ENCODE measurements at regions not wholly inside any gene's neighbourhood (a gene's known extent, or its start where the extent isn't known, plus 50 kb on each side); places are given as distances from the start of the nearest gene placed in this dataset.

- no peak overlapping the region for H3K27ac ChIP-seq (ENCODE audit: low read depth in 1 of 2, low read length in 1 of 2)
- 88% methylated on average over 1 of the region's 1 CpG for WGBS
- no peaks in the 10 kb centered on the region for H3K27me3 ChIP-seq (ENCODE audit: control insufficient read depth in 2 of 2, insufficient read depth in 1 of 2, low read length in 1 of 2)
- H3K36me3 ChIP-seq (ENCODE audit: control insufficient read depth in 2 of 2, insufficient read depth in 2 of 2, low read length in 1 of 2), result no peaks in the 10 kb centered on the region
- no peaks in the 10 kb centered on the region for H3K4me1 ChIP-seq (ENCODE audit: control insufficient read depth in 2 of 2, insufficient read depth in 2 of 2, low read length in 2 of 2)
- no peaks in the 10 kb centered on the region for H3K9me3 ChIP-seq (ENCODE audit: control insufficient read depth in 2 of 2, insufficient read depth in 1 of 2, low read length in 1 of 2)
- no peak overlapping the region for H3K4me3 ChIP-seq (ENCODE audit: low read length in 2 of 2)
- DNase-seq (ENCODE audit: low read depth in 6 of 9, low spot score in 9 of 9), result no peak
Measured at GRCh38 chr9:18154661-18155060, 319.3 kb upstream of the ADAMTSL1 start.

- H3K27ac ChIP-seq (ENCODE audit: low read depth in 1 of 2, low read length in 1 of 2), result no peak overlapping the region
- DNase-seq (ENCODE audit: low read depth in 6 of 9, low spot score in 9 of 9), result no peak
- H3K9me3 ChIP-seq (ENCODE audit: control insufficient read depth in 2 of 2, insufficient read depth in 1 of 2, low read length in 1 of 2), result no peaks in the 10 kb centered on the region
- H3K36me3 ChIP-seq (ENCODE audit: control insufficient read depth in 2 of 2, insufficient read depth in 2 of 2, low read length in 1 of 2), result no peaks in the 10 kb centered on the region
- 84% methylated on average over 3 of the region's 3 CpGs for WGBS
- no peaks in the 10 kb centered on the region for H3K4me1 ChIP-seq (ENCODE audit: control insufficient read depth in 2 of 2, insufficient read depth in 2 of 2, low read length in 2 of 2)
- no peak overlapping the region for H3K4me3 ChIP-seq (ENCODE audit: low read length in 2 of 2)
- H3K27me3 ChIP-seq (ENCODE audit: control insufficient read depth in 2 of 2, insufficient read depth in 1 of 2, low read length in 1 of 2), result no peaks in the 10 kb centered on the region
Measured at GRCh38 chr9:18159254-18159653, 314.7 kb upstream of the ADAMTSL1 start.

GRCh38 chr9:18163146-18163545, 310.8 kb upstream of the ADAMTSL1 start:
- Histone ChIP-seq H3K4me3 (ENCODE audit: low read length in 2 of 2) (no peak overlapping the region), H3K27me3 (ENCODE audit: control insufficient read depth in 2 of 2, insufficient read depth in 1 of 2, low read length in 1 of 2) (no peaks in the 10 kb centered on the region), H3K4me1 (ENCODE audit: control insufficient read depth in 2 of 2, insufficient read depth in 2 of 2, low read length in 2 of 2) (no peaks in the 10 kb centered on the region), H3K9me3 (ENCODE audit: control insufficient read depth in 2 of 2, insufficient read depth in 1 of 2, low read length in 1 of 2) (no peaks in the 10 kb centered on the region), H3K27ac (ENCODE audit: low read depth in 1 of 2, low read length in 1 of 2) (no peak overlapping the region), H3K36me3 (ENCODE audit: control insufficient read depth in 2 of 2, insufficient read depth in 2 of 2, low read length in 1 of 2) (no peaks in the 10 kb centered on the region)
- WGBS, result 90% methylated on average over 1 of the region's 1 CpG
- no peak for DNase-seq (ENCODE audit: low read depth in 6 of 9, low spot score in 9 of 9)

GRCh38 chr9:18167733-18168132, 306.2 kb upstream of the ADAMTSL1 start:
- Histone ChIP-seq H3K4me1 (ENCODE audit: control insufficient read depth in 2 of 2, insufficient read depth in 2 of 2, low read length in 2 of 2) (no peaks in the 10 kb centered on the region), H3K4me3 (ENCODE audit: low read length in 2 of 2) (no peak overlapping the region), H3K9me3 (ENCODE audit: control insufficient read depth in 2 of 2, insufficient read depth in 1 of 2, low read length in 1 of 2) (no peaks in the 10 kb centered on the region), H3K27me3 (ENCODE audit: control insufficient read depth in 2 of 2, insufficient read depth in 1 of 2, low read length in 1 of 2) (no peaks in the 10 kb centered on the region), H3K27ac (ENCODE audit: low read depth in 1 of 2, low read length in 1 of 2) (no peak overlapping the region), H3K36me3 (ENCODE audit: control insufficient read depth in 2 of 2, insufficient read depth in 2 of 2, low read length in 1 of 2) (no peaks in the 10 kb centered on the region)
- no peak for DNase-seq (ENCODE audit: low read depth in 6 of 9, low spot score in 9 of 9)
- 98% methylated on average over 1 of the region's 1 CpG for WGBS

GRCh38 chr9:18173923-18174322, 300.0 kb upstream of the ADAMTSL1 start:
- Histone ChIP-seq H3K9me3 (ENCODE audit: control insufficient read depth in 2 of 2, insufficient read depth in 1 of 2, low read length in 1 of 2) (no peaks in the 10 kb centered on the region), H3K27me3 (ENCODE audit: control insufficient read depth in 2 of 2, insufficient read depth in 1 of 2, low read length in 1 of 2) (no peaks in the 10 kb centered on the region), H3K4me1 (ENCODE audit: control insufficient read depth in 2 of 2, insufficient read depth in 2 of 2, low read length in 2 of 2) (no peaks in the 10 kb centered on the region), H3K36me3 (ENCODE audit: control insufficient read depth in 2 of 2, insufficient read depth in 2 of 2, low read length in 1 of 2) (no peaks in the 10 kb centered on the region), H3K4me3 (ENCODE audit: low read length in 2 of 2) (no peak overlapping the region), H3K27ac (ENCODE audit: low read depth in 1 of 2, low read length in 1 of 2) (no peak overlapping the region)
- 81% methylated on average over 4 of the region's 4 CpGs for WGBS
- DNase-seq (ENCODE audit: low read depth in 6 of 9, low spot score in 9 of 9), result no peak

- no peaks in the 10 kb centered on the region for H3K36me3 ChIP-seq (ENCODE audit: control insufficient read depth in 2 of 2, insufficient read depth in 2 of 2, low read length in 1 of 2)
- no peaks in the 10 kb centered on the region for H3K4me1 ChIP-seq (ENCODE audit: control insufficient read depth in 2 of 2, insufficient read depth in 2 of 2, low read length in 2 of 2)
- no peak overlapping the region for H3K27ac ChIP-seq (ENCODE audit: low read depth in 1 of 2, low read length in 1 of 2)
- H3K4me3 ChIP-seq (ENCODE audit: low read length in 2 of 2), result no peak overlapping the region
- 97% methylated on average over 3 of the region's 3 CpGs for WGBS
- no peaks in the 10 kb centered on the region for H3K9me3 ChIP-seq (ENCODE audit: control insufficient read depth in 2 of 2, insufficient read depth in 1 of 2, low read length in 1 of 2)
- H3K27me3 ChIP-seq (ENCODE audit: control insufficient read depth in 2 of 2, insufficient read depth in 1 of 2, low read length in 1 of 2), result no peaks in the 10 kb centered on the region
- no peak for DNase-seq (ENCODE audit: low read depth in 6 of 9, low spot score in 9 of 9)
Measured at GRCh38 chr9:18182636-18183035, 291.3 kb upstream of the ADAMTSL1 start.

GRCh38 chr9:18183974-18184373, 290.0 kb upstream of the ADAMTSL1 start:
- Histone ChIP-seq H3K27me3 (ENCODE audit: control insufficient read depth in 2 of 2, insufficient read depth in 1 of 2, low read length in 1 of 2) (no peaks in the 10 kb centered on the region), H3K36me3 (ENCODE audit: control insufficient read depth in 2 of 2, insufficient read depth in 2 of 2, low read length in 1 of 2) (no peaks in the 10 kb centered on the region)
- WGBS, result 69% methylated on average over 3 of the region's 3 CpGs

GRCh38 chr9:18184401-18184800, 289.6 kb upstream of the ADAMTSL1 start:
- Histone ChIP-seq H3K27ac (ENCODE audit: low read depth in 1 of 2, low read length in 1 of 2) (no peak overlapping the region), H3K36me3 (ENCODE audit: control insufficient read depth in 2 of 2, insufficient read depth in 2 of 2, low read length in 1 of 2) (no peaks in the 10 kb centered on the region), H3K27me3 (ENCODE audit: control insufficient read depth in 2 of 2, insufficient read depth in 1 of 2, low read length in 1 of 2) (no peaks in the 10 kb centered on the region), H3K9me3 (ENCODE audit: control insufficient read depth in 2 of 2, insufficient read depth in 1 of 2, low read length in 1 of 2) (no peaks in the 10 kb centered on the region), H3K4me3 (ENCODE audit: low read length in 2 of 2) (no peak overlapping the region), H3K4me1 (ENCODE audit: control insufficient read depth in 2 of 2, insufficient read depth in 2 of 2, low read length in 2 of 2) (no peaks in the 10 kb centered on the region)
- 95% methylated on average over 4 of the region's 4 CpGs for WGBS
- DNase-seq (ENCODE audit: low read depth in 6 of 9, low spot score in 9 of 9), result no peak

More at GRCh38 chr9:18183974-18184373, 290.0 kb upstream of the ADAMTSL1 start:
- H3K4me1 ChIP-seq (ENCODE audit: control insufficient read depth in 2 of 2, insufficient read depth in 2 of 2, low read length in 2 of 2), result no peaks in the 10 kb centered on the region
- no peak overlapping the region for H3K27ac ChIP-seq (ENCODE audit: low read depth in 1 of 2, low read length in 1 of 2)
- no peaks in the 10 kb centered on the region for H3K9me3 ChIP-seq (ENCODE audit: control insufficient read depth in 2 of 2, insufficient read depth in 1 of 2, low read length in 1 of 2)
- DNase-seq (ENCODE audit: low read depth in 6 of 9, low spot score in 9 of 9), result no peak
- no peak overlapping the region for H3K4me3 ChIP-seq (ENCODE audit: low read length in 2 of 2)

GRCh38 chr9:18185196-18185595, 288.8 kb upstream of the ADAMTSL1 start:
- DNase-seq (ENCODE audit: low read depth in 6 of 9, low spot score in 9 of 9), result no peak

GRCh38 chr9:18188971-18189370, 285.0 kb upstream of the ADAMTSL1 start:
- Histone ChIP-seq H3K9me3 (ENCODE audit: control insufficient read depth in 2 of 2, insufficient read depth in 1 of 2, low read length in 1 of 2) (no peaks in the 10 kb centered on the region), H3K4me3 (ENCODE audit: low read length in 2 of 2) (no peak overlapping the region), H3K4me1 (ENCODE audit: control insufficient read depth in 2 of 2, insufficient read depth in 2 of 2, low read length in 2 of 2) (no peaks in the 10 kb centered on the region), H3K27me3 (ENCODE audit: control insufficient read depth in 2 of 2, insufficient read depth in 1 of 2, low read length in 1 of 2) (no peaks in the 10 kb centered on the region), H3K27ac (ENCODE audit: low read depth in 1 of 2, low read length in 1 of 2) (no peak overlapping the region), H3K36me3 (ENCODE audit: control insufficient read depth in 2 of 2, insufficient read depth in 2 of 2, low read length in 1 of 2) (no peaks in the 10 kb centered on the region)
- no peak for DNase-seq (ENCODE audit: low read depth in 6 of 9, low spot score in 9 of 9)
- WGBS, result 84% methylated on average over 4 of the region's 4 CpGs

More at GRCh38 chr9:18185196-18185595, 288.8 kb upstream of the ADAMTSL1 start:
- no peaks in the 10 kb centered on the region for H3K36me3 ChIP-seq (ENCODE audit: control insufficient read depth in 2 of 2, insufficient read depth in 2 of 2, low read length in 1 of 2)
- H3K27ac ChIP-seq (ENCODE audit: low read depth in 1 of 2, low read length in 1 of 2), result no peak overlapping the region
- H3K27me3 ChIP-seq (ENCODE audit: control insufficient read depth in 2 of 2, insufficient read depth in 1 of 2, low read length in 1 of 2), result no peaks in the 10 kb centered on the region
- H3K9me3 ChIP-seq (ENCODE audit: control insufficient read depth in 2 of 2, insufficient read depth in 1 of 2, low read length in 1 of 2), result no peaks in the 10 kb centered on the region
- 85% methylated on average over 2 of the region's 2 CpGs for WGBS
- no peak overlapping the region for H3K4me3 ChIP-seq (ENCODE audit: low read length in 2 of 2)
- no peaks in the 10 kb centered on the region for H3K4me1 ChIP-seq (ENCODE audit: control insufficient read depth in 2 of 2, insufficient read depth in 2 of 2, low read length in 2 of 2)
